ENCODE measurements at regions not wholly inside any gene's neighbourhood (a gene's known extent, or its start where the extent isn't known, plus 50 kb on each side); places are given as distances from the start of the nearest gene placed in this dataset.

- TF ChIP-seq ZNF416 (tag by site-specific recombination; IDR thresholded peaks at IDR 0.05) (no peak), GLI4 (tag by site-specific recombination; IDR thresholded peaks at IDR 0.05) (no peak), ZBTB6 (tag by site-specific recombination; IDR thresholded peaks at IDR 0.05) (no peak), ZNF350 (tag by site-specific recombination; IDR thresholded peaks at IDR 0.05) (no peak), ZBTB26 (tag by site-specific recombination; optimal IDR thresholded peaks at IDR 0.05) (no peak), RBAK (tag by site-specific recombination; IDR thresholded peaks at IDR 0.05) (no peak), ZNF626 (tag by site-specific recombination; IDR thresholded peaks at IDR 0.05) (no peak), ZNF513 (tag by site-specific recombination; IDR thresholded peaks at IDR 0.05) (no peak), ZNF274 (IDR thresholded peaks at IDR 0.05; ENCODE audit: low read length) (no peak), ZNF274 (tag by site-specific recombination; IDR thresholded peaks at IDR 0.05; ENCODE audit: borderline replicate concordance) (no peak), ZNF155 (tag by site-specific recombination; IDR thresholded peaks at IDR 0.05) (no peak), WT1 (tag by site-specific recombination; IDR thresholded peaks at IDR 0.05) (no peak), ZNF362 (tag by site-specific recombination; IDR thresholded peaks at IDR 0.05) (no peak), ZNF146 (tag by site-specific recombination; IDR thresholded peaks at IDR 0.05) (no peak)
- TF ChIP-seq, protein P1, sequence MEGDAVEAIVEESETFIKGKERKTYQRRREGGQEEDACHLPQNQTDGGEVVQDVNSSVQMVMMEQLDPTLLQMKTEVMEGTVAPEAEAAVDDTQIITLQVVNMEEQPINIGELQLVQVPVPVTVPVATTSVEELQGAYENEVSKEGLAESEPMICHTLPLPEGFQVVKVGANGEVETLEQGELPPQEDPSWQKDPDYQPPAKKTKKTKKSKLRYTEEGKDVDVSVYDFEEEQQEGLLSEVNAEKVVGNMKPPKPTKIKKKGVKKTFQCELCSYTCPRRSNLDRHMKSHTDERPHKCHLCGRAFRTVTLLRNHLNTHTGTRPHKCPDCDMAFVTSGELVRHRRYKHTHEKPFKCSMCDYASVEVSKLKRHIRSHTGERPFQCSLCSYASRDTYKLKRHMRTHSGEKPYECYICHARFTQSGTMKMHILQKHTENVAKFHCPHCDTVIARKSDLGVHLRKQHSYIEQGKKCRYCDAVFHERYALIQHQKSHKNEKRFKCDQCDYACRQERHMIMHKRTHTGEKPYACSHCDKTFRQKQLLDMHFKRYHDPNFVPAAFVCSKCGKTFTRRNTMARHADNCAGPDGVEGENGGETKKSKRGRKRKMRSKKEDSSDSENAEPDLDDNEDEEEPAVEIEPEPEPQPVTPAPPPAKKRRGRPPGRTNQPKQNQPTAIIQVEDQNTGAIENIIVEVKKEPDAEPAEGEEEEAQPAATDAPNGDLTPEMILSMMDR (tag by site-specific recombination; IDR thresholded peaks at IDR 0.05), result no peak
These were observed 230.5 kb upstream of the ZRANB2 start for GRCh38 chr1:71311376-71311775.
